ENCODE measurements at regions not wholly inside any gene's neighbourhood (a gene's known extent, or its start where the extent isn't known, plus 50 kb on each side); places are given as distances from the start of the nearest gene placed in this dataset.
"Not testable (repeated sequence)": the region's sequence is repeated elsewhere in the genome, so short reads cannot be mapped to it uniquely, and the experiment has no call there.

DNA sequence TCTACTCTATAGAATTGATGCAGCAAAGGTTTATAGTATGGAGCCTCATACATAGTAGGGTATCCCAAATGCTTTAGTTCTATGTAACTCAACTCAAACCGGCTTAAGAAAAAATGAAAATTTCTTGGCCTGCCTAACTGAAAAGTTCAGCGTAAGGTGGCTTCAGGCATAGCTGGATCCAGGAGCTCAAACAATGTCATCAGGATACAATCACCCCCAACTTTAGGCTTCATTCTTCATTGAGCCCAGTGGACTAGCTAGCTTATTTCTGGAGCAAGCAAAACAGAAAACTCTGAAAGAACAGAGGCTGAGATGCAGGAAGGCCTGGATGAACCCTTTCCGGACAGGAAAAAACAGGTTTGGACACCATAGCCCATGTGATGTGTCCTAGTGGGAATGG, 147.5 kb upstream of the HS3ST4 start:
- Histone ChIP-seq H3K4me1 (ENCODE audit: insufficient read depth, low read length, severe bottlenecking) (no peaks in the 10 kb centered on the region), H3F3A (ENCODE audit: insufficient read depth, low read length) (no peaks in the 10 kb centered on the region), H3K9ac (ENCODE audit: low read length) (no peak overlapping the region), H2AFZ (ENCODE audit: low read length) (no peak overlapping the region), H3K79me2 (ENCODE audit: insufficient read depth, low read length) (no peaks in the 10 kb centered on the region), H3K27me3 (ENCODE audit: insufficient read depth, low read length) (no peaks in the 10 kb centered on the region), H3K27ac (ENCODE audit: low read depth, low read length, poor library complexity, severe bottlenecking) (no peak overlapping the region), H3K9me2 (ENCODE audit: low read depth, low read length) (no peaks in the 10 kb centered on the region), H3K4me2 (ENCODE audit: low read length) (no peak overlapping the region), H3K36me3 (ENCODE audit: insufficient read depth, low read length) (no peaks in the 10 kb centered on the region), H3K4me3 (ENCODE audit: low read depth, low read length, poor library complexity, severe bottlenecking) (no peak overlapping the region), H4K20me1 (ENCODE audit: insufficient read depth, low read length) (no peaks in the 10 kb centered on the region), H3K9me3 (ENCODE audit: low read length) (no peaks in the 10 kb centered on the region)
- no peak for TF ChIP-seq EZH2 (IDR thresholded peaks at IDR 0.05; ENCODE audit: borderline replicate concordance, low read length)
- TF ChIP-seq, protein P1, sequence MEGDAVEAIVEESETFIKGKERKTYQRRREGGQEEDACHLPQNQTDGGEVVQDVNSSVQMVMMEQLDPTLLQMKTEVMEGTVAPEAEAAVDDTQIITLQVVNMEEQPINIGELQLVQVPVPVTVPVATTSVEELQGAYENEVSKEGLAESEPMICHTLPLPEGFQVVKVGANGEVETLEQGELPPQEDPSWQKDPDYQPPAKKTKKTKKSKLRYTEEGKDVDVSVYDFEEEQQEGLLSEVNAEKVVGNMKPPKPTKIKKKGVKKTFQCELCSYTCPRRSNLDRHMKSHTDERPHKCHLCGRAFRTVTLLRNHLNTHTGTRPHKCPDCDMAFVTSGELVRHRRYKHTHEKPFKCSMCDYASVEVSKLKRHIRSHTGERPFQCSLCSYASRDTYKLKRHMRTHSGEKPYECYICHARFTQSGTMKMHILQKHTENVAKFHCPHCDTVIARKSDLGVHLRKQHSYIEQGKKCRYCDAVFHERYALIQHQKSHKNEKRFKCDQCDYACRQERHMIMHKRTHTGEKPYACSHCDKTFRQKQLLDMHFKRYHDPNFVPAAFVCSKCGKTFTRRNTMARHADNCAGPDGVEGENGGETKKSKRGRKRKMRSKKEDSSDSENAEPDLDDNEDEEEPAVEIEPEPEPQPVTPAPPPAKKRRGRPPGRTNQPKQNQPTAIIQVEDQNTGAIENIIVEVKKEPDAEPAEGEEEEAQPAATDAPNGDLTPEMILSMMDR (IDR thresholded peaks at IDR 0.05; ENCODE audit: low read length), result no peak

DNA sequence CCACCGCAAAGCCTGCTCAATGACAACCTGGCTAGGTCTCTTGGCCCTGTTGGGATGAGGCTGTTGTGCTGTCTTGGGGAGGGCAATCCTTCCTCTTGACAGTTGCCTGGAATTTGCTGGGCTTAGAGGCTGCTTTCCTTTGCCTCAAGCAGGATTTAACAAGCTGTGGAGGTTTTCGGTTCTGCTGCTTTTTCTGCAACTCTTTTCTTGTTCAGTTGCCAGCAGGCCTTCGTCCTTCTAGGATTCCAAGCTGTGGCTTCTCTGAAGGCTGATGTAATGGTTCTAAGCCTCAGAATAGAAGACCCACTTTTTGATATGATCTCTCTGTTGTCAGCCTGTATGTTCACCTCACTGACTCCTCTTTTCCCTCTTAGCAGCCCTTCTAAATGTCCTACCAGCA, 149.5 kb upstream of the HS3ST4 start:
- H3K27ac ChIP-seq (ENCODE audit: low read depth, low read length, poor library complexity, severe bottlenecking), result no peak overlapping the region
- H3K27me3 ChIP-seq (ENCODE audit: insufficient read depth, low read length), result no peaks in the 10 kb centered on the region
- H3K4me3 ChIP-seq (ENCODE audit: low read depth, low read length, poor library complexity, severe bottlenecking), result no peak overlapping the region
- no peak overlapping the region for H3K9ac ChIP-seq (ENCODE audit: low read length)
- no peak overlapping the region for H2AFZ ChIP-seq (ENCODE audit: low read length)
- H3K79me2 ChIP-seq (ENCODE audit: insufficient read depth, low read length), result no peaks in the 10 kb centered on the region
- no peak for TF ChIP-seq EZH2 (IDR thresholded peaks at IDR 0.05; ENCODE audit: borderline replicate concordance, low read length)
- TF ChIP-seq, protein P1 (IDR thresholded peaks at IDR 0.05; ENCODE audit: low read length), result no peak
- no peaks in the 10 kb centered on the region for H4K20me1 ChIP-seq (ENCODE audit: insufficient read depth, low read length)
- H3K36me3 ChIP-seq (ENCODE audit: insufficient read depth, low read length), result no peaks in the 10 kb centered on the region
- no peaks in the 10 kb centered on the region for H3K9me2 ChIP-seq (ENCODE audit: low read depth, low read length)
- H3K4me1 ChIP-seq (ENCODE audit: insufficient read depth, low read length, severe bottlenecking), result no peaks in the 10 kb centered on the region
- no peaks in the 10 kb centered on the region for H3F3A ChIP-seq (ENCODE audit: insufficient read depth, low read length)
- no peak overlapping the region for H3K4me2 ChIP-seq (ENCODE audit: low read length)
- no peaks in the 10 kb centered on the region for H3K9me3 ChIP-seq (ENCODE audit: low read length)

DNA sequence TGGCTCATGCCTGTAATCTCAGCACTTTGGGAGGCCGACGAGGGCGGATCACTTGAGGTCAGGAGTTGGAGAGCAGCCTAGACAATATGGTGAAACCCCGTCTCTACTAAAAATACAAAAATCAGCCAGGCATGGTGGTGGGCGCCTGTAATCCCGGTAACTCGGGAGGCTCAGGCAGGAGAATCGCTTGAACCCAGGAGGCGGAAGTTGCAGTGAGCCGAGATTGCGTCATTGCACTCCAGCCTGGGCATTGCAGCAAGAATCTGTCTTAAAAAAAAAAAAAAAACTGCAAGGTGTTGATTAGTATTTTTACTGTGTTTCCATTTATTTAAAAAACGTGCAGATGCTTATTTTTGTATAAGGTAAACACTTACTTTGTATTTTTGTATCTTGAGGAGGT, 152.0 kb upstream of the HS3ST4 start:
- not testable (repeated sequence) for H3K9me2 ChIP-seq (ENCODE audit: low read depth, low read length); H3K4me3 ChIP-seq (ENCODE audit: low read depth, low read length, poor library complexity, severe bottlenecking); H3K9ac ChIP-seq (ENCODE audit: low read length); H3K27ac ChIP-seq (ENCODE audit: low read depth, low read length, poor library complexity, severe bottlenecking); H3K4me1 ChIP-seq (ENCODE audit: insufficient read depth, low read length, severe bottlenecking); H3K79me2 ChIP-seq (ENCODE audit: insufficient read depth, low read length); H3K27me3 ChIP-seq (ENCODE audit: insufficient read depth, low read length); H3K9me3 ChIP-seq (ENCODE audit: low read length); H3K4me2 ChIP-seq (ENCODE audit: low read length); H4K20me1 ChIP-seq (ENCODE audit: insufficient read depth, low read length); H2AFZ ChIP-seq (ENCODE audit: low read length); H3F3A ChIP-seq (ENCODE audit: insufficient read depth, low read length); H3K36me3 ChIP-seq (ENCODE audit: insufficient read depth, low read length)

DNA sequence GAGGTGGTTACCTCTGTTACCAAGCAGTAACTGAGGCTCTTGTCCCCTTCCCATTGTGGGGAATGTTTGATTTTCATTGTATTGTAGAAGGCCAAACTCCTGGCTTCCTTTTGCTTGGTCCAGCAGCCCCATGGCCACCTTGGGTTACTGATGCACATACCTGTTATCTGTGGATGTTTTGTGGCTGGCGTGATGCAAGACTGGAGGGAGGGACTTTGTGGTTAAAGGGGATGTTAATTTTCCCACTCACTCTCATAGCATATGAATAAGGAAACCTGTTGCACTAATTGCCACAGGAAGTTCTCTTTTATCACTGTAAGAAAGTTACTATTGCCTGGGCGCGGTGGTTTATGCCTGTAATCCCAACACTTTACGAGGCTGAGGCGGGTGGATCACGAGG, 168.6 kb upstream of the HS3ST4 start:
- H3K36me3 ChIP-seq (ENCODE audit: insufficient read depth, low read length), result no peaks in the 10 kb centered on the region
- H3F3A ChIP-seq (ENCODE audit: insufficient read depth, low read length), result no peaks in the 10 kb centered on the region
- H3K4me3 ChIP-seq (ENCODE audit: low read depth, low read length, poor library complexity, severe bottlenecking), result no peak overlapping the region
- no peaks in the 10 kb centered on the region for H3K9me2 ChIP-seq (ENCODE audit: low read depth, low read length)
- H3K4me1 ChIP-seq (ENCODE audit: insufficient read depth, low read length, severe bottlenecking), result no peaks in the 10 kb centered on the region
- no peaks in the 10 kb centered on the region for H3K79me2 ChIP-seq (ENCODE audit: insufficient read depth, low read length)
- H3K27ac ChIP-seq (ENCODE audit: low read depth, low read length, poor library complexity, severe bottlenecking), result no peak overlapping the region
- TF ChIP-seq, protein P1 (IDR thresholded peaks at IDR 0.05; ENCODE audit: low read length), result no peak
- TF ChIP-seq EZH2 (IDR thresholded peaks at IDR 0.05; ENCODE audit: borderline replicate concordance, low read length), result no peak
- no peak overlapping the region for H3K4me2 ChIP-seq (ENCODE audit: low read length)
- H3K27me3 ChIP-seq (ENCODE audit: insufficient read depth, low read length), result 0 out of 2 replicates have a peak, but pooled peaks cover 3% of the 10 kb centered on the region
- no peaks in the 10 kb centered on the region for H4K20me1 ChIP-seq (ENCODE audit: insufficient read depth, low read length)
- no peak overlapping the region for H2AFZ ChIP-seq (ENCODE audit: low read length)
- H3K9me3 ChIP-seq (ENCODE audit: low read length), result no peaks in the 10 kb centered on the region
- no peak overlapping the region for H3K9ac ChIP-seq (ENCODE audit: low read length)
